ENCODE measurements at regions not wholly inside any gene's neighbourhood (a gene's known extent, or its start where the extent isn't known, plus 50 kb on each side); places are given as distances from the start of the nearest gene placed in this dataset.

GRCh38 chr6:160859822-160860221 lies 131.7 kb upstream of the MAP3K4 start:
- Mint-ChIP-seq H3K36me3 (ENCODE audit: low read depth) (no peaks in the 10 kb centered on the region), H3K27me3 (ENCODE audit: low read depth) (no peaks in the 10 kb centered on the region), H3K4me3 (no peak overlapping the region), H3K27ac (ENCODE audit: unreplicated experiment) (no peak overlapping the region), H3K9me3 (no peaks in the 10 kb centered on the region), H3K4me1 (no peaks in the 10 kb centered on the region)
- DNase-seq (ENCODE audit: low read depth, low spot score), result no peak
- TF ChIP-seq CTCF (conservative IDR thresholded peaks at IDR 0.05), result no peak

- Mint-ChIP-seq H3K9me3 (peaks cover 2% of the 10 kb centered on the region), H3K27me3 (ENCODE audit: low read depth) (no peaks in the 10 kb centered on the region), H3K27ac (ENCODE audit: unreplicated experiment) (no peak overlapping the region), H3K4me1 (no peaks in the 10 kb centered on the region), H3K36me3 (ENCODE audit: low read depth) (no peaks in the 10 kb centered on the region), H3K4me3 (no peak overlapping the region)
- DNase-seq (ENCODE audit: low read depth, low spot score), result no peak
- TF ChIP-seq CTCF (conservative IDR thresholded peaks at IDR 0.05), result no peak
Observed at GRCh38 chr6:160861824-160862223, 129.7 kb upstream of the MAP3K4 start.

- Mint-ChIP-seq H3K27me3 (ENCODE audit: low read depth) (no peaks in the 10 kb centered on the region), H3K4me3 (no peak overlapping the region), H3K36me3 (ENCODE audit: low read depth) (no peaks in the 10 kb centered on the region), H3K27ac (ENCODE audit: unreplicated experiment) (no peak overlapping the region), H3K4me1 (no peaks in the 10 kb centered on the region), H3K9me3 (peaks cover 2% of the 10 kb centered on the region)
- DNase-seq (ENCODE audit: low read depth, low spot score), result no peak
- no peak for TF ChIP-seq CTCF (conservative IDR thresholded peaks at IDR 0.05)
Observed at GRCh38 chr6:160863782-160864181, 127.8 kb upstream of the MAP3K4 start.

DNA sequence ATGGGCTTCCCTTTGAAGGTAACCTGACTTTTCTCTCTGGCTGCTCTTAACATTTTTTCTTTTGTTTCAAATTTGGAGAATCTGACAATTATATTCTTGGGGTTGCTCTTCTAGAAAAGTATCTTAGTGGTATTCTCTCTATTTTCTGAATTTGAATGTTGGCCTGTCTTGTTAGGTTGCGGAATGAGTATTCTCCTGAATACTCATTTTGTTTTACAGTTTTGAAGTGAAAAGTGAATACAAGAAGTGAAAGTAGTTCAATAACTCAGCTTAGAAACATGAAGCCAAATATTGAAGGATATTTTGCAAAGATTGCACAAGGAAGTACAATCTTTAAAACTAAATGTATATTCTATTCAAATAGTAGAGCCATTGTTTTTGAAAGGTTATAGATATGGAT lies 120.2 kb upstream of the MAP3K4 start:
- no peak for DNase-seq (ENCODE audit: low read depth, low spot score)
- Mint-ChIP-seq H3K4me1 (no peaks in the 10 kb centered on the region), H3K36me3 (ENCODE audit: low read depth) (no peaks in the 10 kb centered on the region), H3K4me3 (no peak overlapping the region), H3K9me3 (peaks cover 10% of the 10 kb centered on the region), H3K27ac (ENCODE audit: unreplicated experiment) (no peak overlapping the region), H3K27me3 (ENCODE audit: low read depth) (no peaks in the 10 kb centered on the region)
- TF ChIP-seq CTCF (conservative IDR thresholded peaks at IDR 0.05), result no peak

DNA sequence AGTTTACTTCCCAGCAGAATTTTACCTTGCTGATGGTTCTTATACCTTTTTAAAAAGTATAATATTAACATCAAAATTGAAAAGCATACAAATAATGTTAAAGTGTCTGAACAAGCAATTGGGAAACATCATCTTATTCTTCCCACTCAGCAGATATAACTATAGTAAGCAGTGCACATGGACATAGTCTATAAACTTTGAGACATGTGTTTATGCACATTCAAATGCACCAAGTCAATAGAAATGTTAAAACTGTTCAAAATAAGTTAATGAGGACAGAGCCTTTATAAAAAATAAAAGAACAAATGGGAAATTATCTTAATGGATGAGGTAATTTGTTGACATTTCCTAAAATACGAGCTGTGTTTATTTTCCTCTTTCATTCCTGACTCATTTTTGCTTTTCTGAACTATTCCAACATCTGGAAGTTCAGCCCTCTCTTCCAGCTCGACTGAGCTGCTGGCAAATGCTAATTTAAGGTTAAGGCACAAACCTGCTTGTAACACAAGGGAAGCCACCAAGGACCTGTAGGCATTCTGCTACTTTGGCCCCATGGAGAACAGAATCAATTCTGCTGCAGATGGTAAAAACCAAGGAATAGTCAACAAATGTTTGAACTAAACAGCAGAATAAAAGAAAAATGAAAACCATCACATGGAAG lies 110.3 kb upstream of the MAP3K4 start:
- TF ChIP-seq CTCF (conservative IDR thresholded peaks at IDR 0.05), result no peak
- Mint-ChIP-seq H3K27me3 (ENCODE audit: low read depth) (no peaks in the 10 kb centered on the region), H3K36me3 (ENCODE audit: low read depth) (no peaks in the 10 kb centered on the region), H3K9me3 (no peaks in the 10 kb centered on the region), H3K4me1 (peaks cover 15% of the 10 kb centered on the region), H3K4me3 (no peak overlapping the region), H3K27ac (ENCODE audit: unreplicated experiment) (no peak overlapping the region)
- no peak for DNase-seq (ENCODE audit: low read depth, low spot score)
